Endothelial cell of umbilical vein (primary cell): ENCODE measurements at regions not wholly inside any gene's neighbourhood (a gene's known extent, or its start where the extent isn't known, plus 50 kb on each side); places are given as distances from the start of the nearest gene placed in this dataset.

Experiments
- BruUV-seq: library from RNA; stranded (reverse); fragments of 400-500 nt; replicated peaks from 2 replicates; lab custom pipeline; 2021; lab: Mats Ljungman, UMichigan
- CTCF ChIA-PET: fragments of 300-600, 350-600 bp; sonication (Branson Sonifier 250); formaldehyde crosslinking; loops from one replicate; lab custom pipeline; 2021; ENCODE audit warnings: antibody characterized with exemption, inconsistent platforms; lab: Charles Lee
- POLR2A ChIA-PET: fragments of 300-600, 350-600 bp; sonication (Branson Sonifier 250); formaldehyde crosslinking; loops from one replicate; lab custom pipeline; 2021; ENCODE audit warnings: antibody characterized with exemption, inconsistent platforms; lab: Charles Lee
- DNase-seq: peaks from one replicate; pipeline ENCODE4 v3.0.0-alpha.2; 2011; ENCODE audit warnings: low read depth, low spot score
- FAIRE-seq: peaks from 2 replicates; lab custom pipeline; 2011; peaks lifted over from hg19 to GRCh38; lab: Jason Lieb, UNC
- H2AFZ ChIP-seq: 2 replicates; pipeline ENCODE4 v1.6.0; 2012; ENCODE audit warnings: low read depth, low read length, control low read depth, inconsistent platforms
- H3K27ac ChIP-seq: 2 replicates; pipeline ENCODE4 v1.5.1; 2011; ENCODE audit warnings: low read depth, mild to moderate bottlenecking, control low read depth, low read length, moderate library complexity; ENCODE audit not compliant: insufficient read depth
- H3K27me3 ChIP-seq, 2 experiments: 2 replicates each; pipeline versions ENCODE4 v1.6.0 to v1.6.1; 2011; ENCODE audit warnings: low read length in 2 of 2, mixed read lengths in 1 of 2; ENCODE audit not compliant: control insufficient read depth in 2 of 2, insufficient read depth in 2 of 2
- H3K36me3 ChIP-seq, 2 experiments: 2 replicates in 1 of 2; 3 replicates in 1 of 2; pipeline ENCODE4 v1.5.1; 2011; ENCODE audit warnings: low read length in 2 of 2, mild to moderate bottlenecking in 1 of 2, moderate library complexity in 1 of 2; ENCODE audit not compliant: control insufficient read depth in 2 of 2, insufficient read depth in 2 of 2; ENCODE audit errors: extremely low read depth in 1 of 2
- H3K4me1 ChIP-seq: 3 replicates; pipeline ENCODE4 v1.5.1; 2011; ENCODE audit warnings: mild to moderate bottlenecking, low read length; ENCODE audit not compliant: control insufficient read depth, insufficient read depth; ENCODE audit errors: extremely low read depth
- H3K4me2 ChIP-seq: 2 replicates; pipeline ENCODE4 v1.6.1; 2011; ENCODE audit warnings: low read length, control low read depth, mixed read lengths; ENCODE audit not compliant: insufficient read depth
- H3K4me3 ChIP-seq, 3 experiments: fragments of 200-600 bp in 1 of 3; sonication (generic), shearing (Covaris generic) in 1 of 3; replicated peaks in 1 of 3; 2 replicates each; pipeline ENCODE4 v1.5.1; 2011 to 2016; ENCODE audit warnings: control low read depth in 3 of 3, low read length in 3 of 3, mild to moderate bottlenecking in 2 of 3, inconsistent platforms in 1 of 3, low read depth in 1 of 3, moderate library complexity in 1 of 3; ENCODE audit not compliant: insufficient read depth in 1 of 3
- H3K79me2 ChIP-seq: 2 replicates; pipeline ENCODE4 v1.6.0; 2012; ENCODE audit warnings: low read length, inconsistent platforms; ENCODE audit not compliant: control insufficient read depth, insufficient read depth
- H3K9ac ChIP-seq: replicated peaks from 2 replicates; pipeline ENCODE3; 2011; ENCODE audit warnings: low read length, control low read depth; ENCODE audit not compliant: insufficient read depth; ENCODE audit errors: extremely low read depth
- H3K9me1 ChIP-seq: replicated peaks from 3 replicates; pipeline ENCODE4 v1.6.0; 2011; ENCODE audit warnings: mild to moderate bottlenecking, low read length; ENCODE audit not compliant: control insufficient read depth, insufficient read depth; ENCODE audit errors: extremely low read depth
- H3K9me3 ChIP-seq: replicated peaks from 2 replicates; pipeline ENCODE4 v1.5.1; 2012; ENCODE audit warnings: low read length, inconsistent platforms; ENCODE audit not compliant: control insufficient read depth, insufficient read depth
- H4K20me1 ChIP-seq: replicated peaks from 2 replicates; pipeline ENCODE3; 2011; ENCODE audit warnings: mild to moderate bottlenecking, low read length; ENCODE audit not compliant: control insufficient read depth, insufficient read depth; ENCODE audit errors: extremely low read depth
- CTCF ChIP-seq, 2 donors: IDR thresholded peaks; 1 replicate in 1 of 2; 2 replicates in 1 of 2; pipeline ENCODE4 v1.5.1; 2011; ENCODE audit warnings: low read length in 2 of 2, mild to moderate bottlenecking in 2 of 2, moderate library complexity in 2 of 2, control low read depth in 1 of 2, inconsistent platforms in 1 of 2, low read depth in 1 of 2; ENCODE audit not compliant: insufficient read depth in 1 of 2; ENCODE audit errors: extremely low read depth in 1 of 2
- EZH2 ChIP-seq: IDR thresholded peaks from 2 replicates; pipeline ENCODE4 v1.6.1; 2012; ENCODE audit warnings: borderline replicate concordance, low read depth, mild to moderate bottlenecking, moderate library complexity, low read length, inconsistent platforms; ENCODE audit not compliant: severe bottlenecking
- FOS ChIP-seq: IDR thresholded peaks from 2 replicates; pipeline ENCODE4 v1.6.1; 2011; ENCODE audit warnings: mild to moderate bottlenecking, low read length, moderate library complexity, borderline replicate concordance; ENCODE audit not compliant: insufficient read depth
- GATA2 ChIP-seq: IDR thresholded peaks from 2 replicates; pipeline ENCODE4 v1.7.0; 2011; ENCODE audit warnings: low read depth, mild to moderate bottlenecking, moderate library complexity, mixed read lengths, low read length; ENCODE audit not compliant: insufficient read length, insufficient read depth
- JUN ChIP-seq: IDR thresholded peaks from 2 replicates; pipeline ENCODE4 v1.6.1; 2011; ENCODE audit warnings: borderline replicate concordance, low read depth; ENCODE audit not compliant: insufficient read length, insufficient read depth
- MAX ChIP-seq: IDR thresholded peaks from 2 replicates; pipeline ENCODE4 v1.6.1; 2011; ENCODE audit not compliant: insufficient read depth, insufficient read length
- MYC ChIP-seq: IDR thresholded peaks from one replicate; pipeline ENCODE4 v1.6.1; 2011; ENCODE audit warnings: mild to moderate bottlenecking, low read depth, low read length
- POLR2A ChIP-seq: IDR thresholded peaks from 2 replicates; pipeline ENCODE4 v1.6.1; 2012; ENCODE audit warnings: low read depth, mild to moderate bottlenecking, control low read depth, low read length
- POLR2AphosphoS5 ChIP-seq: IDR thresholded peaks from 2 replicates; pipeline ENCODE4 v1.6.1; 2012; ENCODE audit warnings: low read depth, mild to moderate bottlenecking, control low read depth, low read length, moderate library complexity; ENCODE audit not compliant: insufficient read depth
- dilution Hi-C: fragments of 300-500 bp; cut with MboI; formaldehyde crosslinking; loops from one replicate; pipeline ENCODE4 v1.15.0; 2019; ENCODE audit warnings: low sequenced_read_pairs; ENCODE audit not compliant: extremely low pct_ligation_motif_present
- intact Hi-C: fragments of 100-400 bp; cut with micrococcal nuclease; formaldehyde crosslinking; loops from one replicate; pipeline ENCODE4 v1.10.0; 2022

- FAIRE-seq (no peak), DNase-seq (no peak)
- ChIA-PET POLR2A (no interaction called here), CTCF (no interaction called here)
- Histone ChIP-seq H3K27me3 (no peaks in the 10 kb centered on the region), H2AFZ (no peak overlapping the region), H3K27ac (no peak overlapping the region), H3K36me3 (no peaks in the 10 kb centered on the region), H3K9me1 (no peaks in the 10 kb centered on the region), H3K4me1 (no peaks in the 10 kb centered on the region), H3K79me2 (no peaks in the 10 kb centered on the region), H4K20me1 (no peaks in the 10 kb centered on the region), H3K9ac (no peak overlapping the region), H3K4me3 (no peak overlapping the region), H3K9me3 (no peaks in the 10 kb centered on the region), H3K4me2 (no peak overlapping the region)
- dilution Hi-C loops (no loop called here), intact Hi-C loops (no loop called here)
- BruUV-seq: no TSS peak
- TF ChIP-seq CTCF (IDR thresholded peaks at IDR 0.05; ENCODE audit: extremely low read depth in 1 of 2, insufficient read depth in 1 of 2, low read depth in 1 of 2, low read length in 2 of 2) (no peak), POLR2A (no peak), POLR2AphosphoS5 (no peak), MYC (no peak), MAX (no peak), GATA2 (no peak), FOS (no peak), EZH2 (no peak), JUN (no peak)
Measured at GRCh38 chr2:52510432-52510831, 1257.2 kb upstream of the CHAC2 start.
